ENCODE measurements at regions not wholly inside any gene's neighbourhood (a gene's known extent, or its start where the extent isn't known, plus 50 kb on each side); places are given as distances from the start of the nearest gene placed in this dataset.

DNA sequence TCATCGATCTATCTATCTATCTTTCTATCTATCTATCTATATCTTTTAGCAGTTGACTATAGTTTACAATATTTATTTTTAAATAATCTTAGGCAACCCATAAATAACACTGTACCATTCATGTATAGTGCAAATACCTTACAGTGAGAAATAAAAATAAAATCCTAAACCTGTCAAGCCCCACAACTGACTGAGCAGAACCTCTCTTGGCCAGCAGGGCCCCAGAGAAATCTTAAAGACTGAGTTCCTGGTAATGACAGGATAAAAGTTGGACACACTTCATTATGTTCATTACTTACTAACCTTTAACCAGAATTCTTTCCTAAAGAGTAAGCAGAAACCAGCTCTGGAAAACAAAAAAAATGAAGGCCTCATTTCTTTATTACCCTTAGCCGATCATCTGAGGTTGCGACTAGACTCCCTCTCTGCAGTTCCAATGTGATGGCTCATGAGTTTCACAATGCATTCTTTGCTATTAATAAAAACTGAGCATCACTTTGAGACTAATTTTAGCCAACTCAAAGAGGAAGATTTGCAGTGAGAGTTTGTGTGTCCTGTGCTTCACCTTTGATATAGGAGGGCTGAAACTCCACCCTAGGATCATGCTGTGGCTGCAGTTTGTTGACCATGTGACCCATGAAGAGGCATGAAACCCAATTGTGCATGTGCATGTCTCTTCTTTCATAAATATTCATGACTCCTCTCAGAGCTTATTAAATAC, 1072.0 kb downstream of the NSUN3 start:
- Histone ChIP-seq H2AK5ac (ENCODE audit: low read depth, low read length) (no peak overlapping the region), H2BK20ac (ENCODE audit: low read length) (no peak overlapping the region), H2AFZ (ENCODE audit: low read length) (0 out of 2 replicates have a peak overlapping the region, but pooled peaks have one; percentile 33), H3K56ac (replicated peaks; ENCODE audit: insufficient read length, low read depth, low read length) (no peak overlapping the region), H2BK15ac (ENCODE audit: low read length) (no peak overlapping the region), H3K27me3 (replicated peaks in 1 of 4; ENCODE audit: control insufficient read depth in 3 of 4, extremely low read depth in 1 of 4, insufficient read depth in 3 of 4, low read length in 3 of 4) (no peaks in the 10 kb centered on the region), H2BK120ac (replicated peaks; ENCODE audit: low read depth, low read length) (no peak overlapping the region), H3K18ac (ENCODE audit: extremely low read depth, low read length) (no peak overlapping the region), H4K8ac (ENCODE audit: extremely low read depth, insufficient read depth, low read length) (no peak overlapping the region), H2BK12ac (ENCODE audit: low read depth, low read length) (no peak overlapping the region), H3K9me3 (ENCODE audit: insufficient read depth in 2 of 2, low read depth in 1 of 2, low read length in 1 of 2) (no peaks in the 10 kb centered on the region), H4K5ac (ENCODE audit: insufficient read length, low read depth, low read length) (no peak overlapping the region), H3K4ac (replicated peaks; ENCODE audit: insufficient read length, low read depth, low read length) (no peak overlapping the region), H2BK5ac (ENCODE audit: low read depth, low read length) (no peak overlapping the region), H3K4me1 (replicated peaks in 1 of 4; ENCODE audit: control insufficient read depth in 3 of 4, insufficient read depth in 4 of 4, low read length in 3 of 4) (no peaks in the 10 kb centered on the region), H3K79me2 (ENCODE audit: control insufficient read depth in 1 of 2, insufficient read depth in 2 of 2, low read length in 2 of 2) (no peaks in the 10 kb centered on the region), H3K27ac (ENCODE audit: low read depth, low read length) (no peak overlapping the region), H3K9ac (replicated peaks in 1 of 4; ENCODE audit: extremely low read depth in 1 of 4, low read depth in 3 of 4, low read length in 3 of 4) (no peak overlapping the region), H3K23me2 (ENCODE audit: low read depth, low read length) (no peaks in the 10 kb centered on the region), H3K23ac (ENCODE audit: insufficient read length) (no peak overlapping the region), H3K79me1 (ENCODE audit: low read depth, low read length) (no peaks in the 10 kb centered on the region), H3K4me2 (ENCODE audit: insufficient read depth in 1 of 2, low read depth in 2 of 2, low read length in 2 of 2) (no peak overlapping the region), H4K91ac (replicated peaks; ENCODE audit: insufficient read length, low read length) (no peak overlapping the region), H4K20me1 (replicated peaks in 1 of 2; ENCODE audit: control insufficient read depth in 1 of 2, insufficient read depth in 2 of 2, low read length in 2 of 2) (no peaks in the 10 kb centered on the region), H3K14ac (ENCODE audit: insufficient read length) (no peak overlapping the region), H3K4me3 (ENCODE audit: extremely low read depth in 1 of 4, insufficient read depth in 2 of 4, low read depth in 3 of 4, low read length in 4 of 4) (no peak overlapping the region), H3K36me3 (ENCODE audit: control insufficient read depth in 2 of 4, insufficient read depth in 4 of 4, low read length in 3 of 4) (no peaks in the 10 kb centered on the region)
- ChIA-PET CTCF (ENCODE audit: partially characterized antibody) (no interaction called here), POLR2A (ENCODE audit: partially characterized antibody) (no interaction called here)
- FAIRE-seq (no peak), DNase-seq (ENCODE audit: low read depth in 1 of 2, low spot score in 2 of 2) (no peak)
- WGBS, 2 experiments (ENCODE audit: extremely low coverage in 1 of 2, insufficient coverage in 1 of 2, insufficient read length in 1 of 2, insufficient replicate concordance in 2 of 2, low coverage in 1 of 2, low lambda C conversion rate in 2 of 2, missing lambda C conversion rate in 1 of 2) = 91% methylated on average over 3 of the region's 3 CpGs; no CpG with 5 or more reads in 1 of the 2 experiments
- TF ChIP-seq SIRT6 (IDR thresholded peaks at IDR 0.05; ENCODE audit: low read length) = no peak
- TF ChIP-seq POU5F1 (IDR thresholded peaks at IDR 0.05; ENCODE audit: low read depth, low read length) = no peak
- no peak for TF ChIP-seq CHD1 (IDR thresholded peaks at IDR 0.05; ENCODE audit: low read depth, low read length)
- TF ChIP-seq SP2 (IDR thresholded peaks at IDR 0.05; ENCODE audit: low read length) = no peak
- no peak for TF ChIP-seq ATF2 (IDR thresholded peaks at IDR 0.05; ENCODE audit: low read length)
- no peak for TF ChIP-seq MAX (IDR thresholded peaks at IDR 0.05)
- TF ChIP-seq JUN (IDR thresholded peaks at IDR 0.05; ENCODE audit: low read depth, low read length) = no peak
- no peak for TF ChIP-seq RFX5 (IDR thresholded peaks at IDR 0.05; ENCODE audit: borderline replicate concordance, low read depth, low read length)
- no peak for TF ChIP-seq ZNF274 (IDR thresholded peaks at IDR 0.05; ENCODE audit: borderline replicate concordance, extremely low read depth, low read length)
- no peak for TF ChIP-seq SUZ12 (IDR thresholded peaks at IDR 0.05; ENCODE audit: low read length)
- no peak for TF ChIP-seq RXRA (IDR thresholded peaks at IDR 0.05; ENCODE audit: insufficient read depth, low read depth, low read length)
- no peak for TF ChIP-seq SIX5 (IDR thresholded peaks at IDR 0.05; ENCODE audit: low read depth, low read length)

All from H1 (cell line).